ENCODE measurements at regions not wholly inside any gene's neighbourhood (a gene's known extent, or its start where the extent isn't known, plus 50 kb on each side); places are given as distances from the start of the nearest gene placed in this dataset.
A peak's percentile ranks its signal among the peaks of the same experiment; 100 is the strongest.
"Not testable (repeated sequence)": the region's sequence is repeated elsewhere in the genome, so short reads cannot be mapped to it uniquely, and the experiment has no call there.

GRCh38 chr16:22627043-22627442, 116.4 kb downstream of the NPIPB5 start:
- no peak for DNase-seq

- no peak for DNase-seq
Observed at GRCh38 chr16:22628994-22629393, 118.3 kb downstream of the NPIPB5 start.

- no peak for DNase-seq
Observed at GRCh38 chr16:22630242-22630641, 119.6 kb downstream of the NPIPB5 start.

- DNase-seq = no peak
Observed at GRCh38 chr16:22631264-22631663, 120.6 kb downstream of the NPIPB5 start.

GRCh38 chr16:22632606-22633005, 121.9 kb downstream of the NPIPB5 start:
- DNase-seq = no peak

GRCh38 chr16:22633280-22633679, 122.6 kb downstream of the NPIPB5 start:
- DNase-seq = no peak

GRCh38 chr16:22633799-22634198, 123.1 kb downstream of the NPIPB5 start:
- DNase-seq = no peak

- no peak for DNase-seq
Observed at GRCh38 chr16:22634954-22635353, 124.3 kb downstream of the NPIPB5 start.

- peak; percentile 55 for DNase-seq
Observed at GRCh38 chr16:22635357-22635761, 124.7 kb downstream of the NPIPB5 start.

- DNase-seq = no peak
Observed at GRCh38 chr16:22635801-22636200, 125.1 kb downstream of the NPIPB5 start.

GRCh38 chr16:22638393-22639206, 127.9 kb downstream of the NPIPB5 start:
- peak; percentile 58 for DNase-seq

- DNase-seq = peak; percentile 35
Observed at GRCh38 chr16:22641131-22641628, 130.5 kb downstream of the NPIPB5 start.

- no peak for DNase-seq
Observed at GRCh38 chr16:22642416-22643088, 131.9 kb downstream of the NPIPB5 start.

GRCh38 chr16:22643203-22643602, 132.5 kb downstream of the NPIPB5 start:
- not testable (repeated sequence) for DNase-seq

- no peak for DNase-seq
Observed at GRCh38 chr16:22643886-22644285, 133.2 kb downstream of the NPIPB5 start.

GRCh38 chr16:22645868-22646267, 135.2 kb downstream of the NPIPB5 start:
- no peak for DNase-seq

GRCh38 chr16:22646948-22647556, 136.4 kb downstream of the NPIPB5 start:
- no peak for DNase-seq

GRCh38 chr16:22648141-22648540, 137.4 kb downstream of the NPIPB5 start:
- DNase-seq = no peak

- no peak for DNase-seq
Observed at GRCh38 chr16:22648941-22649340, 138.2 kb downstream of the NPIPB5 start.

- DNase-seq = not testable (repeated sequence)
Observed at GRCh38 chr16:22651111-22651817, 140.6 kb downstream of the NPIPB5 start.

- DNase-seq = no peak
Observed at GRCh38 chr16:22652463-22652845, 141.8 kb downstream of the NPIPB5 start.

GRCh38 chr16:22653876-22654275, 143.2 kb downstream of the NPIPB5 start:
- DNase-seq = no peak

- DNase-seq = not testable (repeated sequence)
Observed at GRCh38 chr16:22656573-22656972, 145.9 kb downstream of the NPIPB5 start.

Measured in fibroblast of skin of right biceps (primary cell).